ENCODE measurements at regions not wholly inside any gene's neighbourhood (a gene's known extent, or its start where the extent isn't known, plus 50 kb on each side); places are given as distances from the start of the nearest gene placed in this dataset.
"Not testable (repeated sequence)": the region's sequence is repeated elsewhere in the genome, so short reads cannot be mapped to it uniquely, and the experiment has no call there.

DNA sequence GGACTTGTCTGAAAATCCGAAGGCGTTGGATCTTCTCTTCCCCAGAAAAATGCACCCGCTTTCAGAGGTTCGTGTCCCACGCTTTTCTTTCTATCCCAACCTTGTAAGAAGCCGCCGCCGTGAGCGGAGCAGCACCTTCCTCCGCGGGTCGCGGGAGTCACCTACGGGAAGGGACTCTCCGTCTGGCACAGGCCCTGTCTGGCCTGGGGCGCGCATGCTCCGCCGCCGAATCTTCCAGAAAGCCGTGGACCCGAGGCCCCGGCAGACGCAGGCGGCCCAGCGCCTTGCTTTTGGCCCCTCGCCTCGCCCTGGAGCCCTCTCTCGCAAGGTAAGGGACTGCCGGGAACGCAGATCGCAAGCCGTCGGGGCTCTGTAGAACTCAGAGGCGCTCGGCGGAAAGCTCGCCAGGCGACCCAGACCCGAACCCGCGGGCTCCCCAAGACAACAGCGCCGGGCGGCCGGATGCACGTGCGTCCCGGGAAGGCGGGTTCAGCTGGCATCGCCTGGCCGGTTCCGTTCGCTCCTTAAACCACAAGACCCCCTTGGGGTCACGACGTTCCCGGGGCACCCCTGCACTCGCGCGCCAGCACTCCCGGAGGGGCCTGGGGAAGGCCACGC, 4055.2 kb upstream of the TPTE start:
- H3K4ac ChIP-seq (ENCODE audit: low read length); H3K14ac ChIP-seq (ENCODE audit: low read length); H3K4me2 ChIP-seq (ENCODE audit: insufficient read depth, low read length, poor library complexity, severe bottlenecking); H3K18ac ChIP-seq (ENCODE audit: low read length); H3K36me3 ChIP-seq (replicated peaks in 1 of 2; ENCODE audit: control insufficient read depth in 2 of 2, insufficient read depth in 2 of 2, low read length in 2 of 2); H4K91ac ChIP-seq (ENCODE audit: low read depth, low read length, poor library complexity); H3K23ac ChIP-seq (ENCODE audit: low read depth, low read length, poor library complexity); DNase-seq (ENCODE audit: low spot score); H3K27ac ChIP-seq (replicated peaks; ENCODE audit: low read length); H3K4me1 ChIP-seq (ENCODE audit: control insufficient read depth in 2 of 2, insufficient read depth in 1 of 2, low read depth in 1 of 2, low read length in 2 of 2); H3K79me1 ChIP-seq (ENCODE audit: low read depth, low read length); H2BK5ac ChIP-seq (ENCODE audit: low read length); H3K9me3 ChIP-seq (replicated peaks in 1 of 2; ENCODE audit: control insufficient read depth in 2 of 2, insufficient read depth in 1 of 2, low read depth in 1 of 2, low read length in 2 of 2); H4K8ac ChIP-seq (ENCODE audit: low read depth, low read length); H2BK120ac ChIP-seq (ENCODE audit: low read depth, low read length); H3K9ac ChIP-seq (ENCODE audit: low read depth, low read length, poor library complexity); H3K27me3 ChIP-seq (ENCODE audit: control insufficient read depth in 3 of 3, insufficient read depth in 3 of 3, low read depth in 1 of 3, low read length in 3 of 3); H2BK12ac ChIP-seq (ENCODE audit: low read length); H2AFZ ChIP-seq (ENCODE audit: low read length); H2BK15ac ChIP-seq (ENCODE audit: low read length); H2AK5ac ChIP-seq (ENCODE audit: low read depth, low read length); H3K4me3 ChIP-seq (ENCODE audit: low read length in 2 of 2): not testable (repeated sequence)
- no CpG with 5 or more reads among the region's 62 CpGs for WGBS, 2 donors (ENCODE audit: extremely low coverage in 2 of 2, insufficient read length in 2 of 2, insufficient replicate concordance in 1 of 2)

DNA sequence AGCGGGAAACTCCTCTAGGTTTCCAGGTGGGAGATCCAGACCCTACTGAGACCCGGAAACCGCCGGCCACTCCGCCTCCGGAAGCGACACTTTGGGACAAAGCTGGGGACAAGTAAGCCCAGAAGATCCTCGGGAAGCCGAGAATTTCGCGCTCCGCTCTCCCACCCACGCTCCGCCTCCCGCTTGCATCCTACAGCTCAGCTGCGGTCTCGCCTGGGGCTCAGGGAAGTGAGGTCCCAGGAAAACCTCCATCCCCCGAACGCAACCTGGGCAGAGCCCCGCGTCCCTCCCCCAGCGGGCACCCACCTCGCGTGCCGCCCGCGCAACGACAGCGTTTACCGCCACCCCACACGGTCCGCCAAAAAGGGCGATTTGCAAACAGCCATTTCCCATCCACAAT, 4054.7 kb upstream of the TPTE start:
- not testable (repeated sequence) for H3K18ac ChIP-seq (ENCODE audit: low read length); H2AK5ac ChIP-seq (ENCODE audit: low read depth, low read length); H3K36me3 ChIP-seq (replicated peaks in 1 of 2; ENCODE audit: control insufficient read depth in 2 of 2, insufficient read depth in 2 of 2, low read length in 2 of 2); H2BK5ac ChIP-seq (ENCODE audit: low read length); H3K9me3 ChIP-seq (replicated peaks in 1 of 2; ENCODE audit: control insufficient read depth in 2 of 2, insufficient read depth in 1 of 2, low read depth in 1 of 2, low read length in 2 of 2); H3K27me3 ChIP-seq (ENCODE audit: control insufficient read depth in 3 of 3, insufficient read depth in 3 of 3, low read depth in 1 of 3, low read length in 3 of 3); H3K4me1 ChIP-seq (ENCODE audit: control insufficient read depth in 2 of 2, insufficient read depth in 1 of 2, low read depth in 1 of 2, low read length in 2 of 2); H3K4ac ChIP-seq (ENCODE audit: low read length); H2BK120ac ChIP-seq (ENCODE audit: low read depth, low read length); H3K4me2 ChIP-seq (ENCODE audit: insufficient read depth, low read length, poor library complexity, severe bottlenecking); H3K4me3 ChIP-seq (ENCODE audit: low read length in 2 of 2); H4K8ac ChIP-seq (ENCODE audit: low read depth, low read length); H2BK12ac ChIP-seq (ENCODE audit: low read length); H3K79me1 ChIP-seq (ENCODE audit: low read depth, low read length); H3K23ac ChIP-seq (ENCODE audit: low read depth, low read length, poor library complexity); H2AFZ ChIP-seq (ENCODE audit: low read length); H4K91ac ChIP-seq (ENCODE audit: low read depth, low read length, poor library complexity); DNase-seq (ENCODE audit: low spot score); H3K27ac ChIP-seq (replicated peaks; ENCODE audit: low read length); H3K9ac ChIP-seq (ENCODE audit: low read depth, low read length, poor library complexity); H3K14ac ChIP-seq (ENCODE audit: low read length); H2BK15ac ChIP-seq (ENCODE audit: low read length)
- no CpG with 5 or more reads among the region's 33 CpGs for WGBS, 2 donors (ENCODE audit: extremely low coverage in 2 of 2, insufficient read length in 2 of 2, insufficient replicate concordance in 1 of 2)

DNA sequence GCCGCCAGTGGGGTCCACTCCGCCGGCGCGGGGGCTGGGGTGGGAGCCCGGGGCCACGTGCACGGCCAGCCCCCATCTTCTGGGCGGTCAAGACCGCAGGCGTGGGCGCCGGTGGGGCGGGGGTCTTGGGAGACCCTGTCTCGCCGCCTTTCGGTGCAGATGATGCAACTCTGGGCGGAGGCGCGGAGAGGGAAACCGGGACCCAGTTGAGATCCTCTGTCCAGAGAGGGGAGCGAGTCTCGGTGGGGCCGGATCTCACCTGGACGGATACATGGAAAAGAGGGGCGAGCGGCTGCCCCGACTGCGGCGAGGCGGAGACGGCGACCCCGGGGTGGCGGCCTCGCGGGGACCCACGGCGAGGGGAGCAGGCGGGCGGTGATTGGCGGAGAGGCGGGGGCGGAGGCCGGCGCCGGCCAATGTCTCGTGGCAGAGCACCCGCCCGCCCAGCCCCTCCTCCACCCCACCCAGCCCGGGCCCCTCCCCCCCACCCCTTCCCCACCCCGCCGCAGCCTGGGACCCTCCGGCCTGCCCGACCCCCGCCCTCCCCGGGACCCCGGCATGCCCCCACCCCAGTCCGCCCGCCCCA, 4054.1 kb upstream of the TPTE start:
- not testable (repeated sequence) for H3K9ac ChIP-seq (ENCODE audit: low read depth, low read length, poor library complexity); H2BK12ac ChIP-seq (ENCODE audit: low read length); H3K36me3 ChIP-seq (replicated peaks in 1 of 2; ENCODE audit: control insufficient read depth in 2 of 2, insufficient read depth in 2 of 2, low read length in 2 of 2); H2BK15ac ChIP-seq (ENCODE audit: low read length); H3K4ac ChIP-seq (ENCODE audit: low read length); H3K18ac ChIP-seq (ENCODE audit: low read length); H3K23ac ChIP-seq (ENCODE audit: low read depth, low read length, poor library complexity); H2BK120ac ChIP-seq (ENCODE audit: low read depth, low read length); DNase-seq (ENCODE audit: low spot score); H3K4me3 ChIP-seq (ENCODE audit: low read length in 2 of 2); H3K27me3 ChIP-seq (ENCODE audit: control insufficient read depth in 3 of 3, insufficient read depth in 3 of 3, low read depth in 1 of 3, low read length in 3 of 3); H2BK5ac ChIP-seq (ENCODE audit: low read length); H3K4me2 ChIP-seq (ENCODE audit: insufficient read depth, low read length, poor library complexity, severe bottlenecking); H3K14ac ChIP-seq (ENCODE audit: low read length); H3K79me1 ChIP-seq (ENCODE audit: low read depth, low read length); H3K4me1 ChIP-seq (ENCODE audit: control insufficient read depth in 2 of 2, insufficient read depth in 1 of 2, low read depth in 1 of 2, low read length in 2 of 2); H2AFZ ChIP-seq (ENCODE audit: low read length); H3K27ac ChIP-seq (replicated peaks; ENCODE audit: low read length); H4K91ac ChIP-seq (ENCODE audit: low read depth, low read length, poor library complexity); H4K8ac ChIP-seq (ENCODE audit: low read depth, low read length); H3K9me3 ChIP-seq (replicated peaks in 1 of 2; ENCODE audit: control insufficient read depth in 2 of 2, insufficient read depth in 1 of 2, low read depth in 1 of 2, low read length in 2 of 2); H2AK5ac ChIP-seq (ENCODE audit: low read depth, low read length)
- WGBS, 2 donors (ENCODE audit: extremely low coverage in 2 of 2, insufficient read length in 2 of 2, insufficient replicate concordance in 1 of 2): no CpG with 5 or more reads among the region's 60 CpGs

DNA sequence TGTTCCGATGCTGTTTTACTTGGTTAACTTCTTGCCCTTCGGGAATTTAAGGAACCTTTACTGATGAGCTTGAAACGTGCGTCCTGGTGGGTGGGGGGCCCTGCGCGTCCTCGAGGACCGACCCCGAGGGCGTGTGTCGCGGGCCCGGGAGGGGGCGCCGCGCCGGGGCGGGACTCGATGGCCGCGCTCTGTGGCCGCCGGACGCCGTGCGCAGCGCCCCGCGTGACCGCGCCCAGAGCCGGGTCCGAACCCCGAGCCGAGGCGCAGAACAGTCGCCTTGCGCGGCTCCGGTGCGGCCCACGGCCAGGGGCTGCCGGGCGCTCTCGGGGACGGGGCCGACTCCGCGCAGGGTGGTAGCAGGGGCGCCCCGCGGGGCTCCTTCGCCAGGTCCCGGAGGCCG, 4053.5 kb upstream of the TPTE start:
- H2BK15ac ChIP-seq (ENCODE audit: low read length); H2AFZ ChIP-seq (ENCODE audit: low read length); H3K4me1 ChIP-seq (ENCODE audit: control insufficient read depth in 2 of 2, insufficient read depth in 1 of 2, low read depth in 1 of 2, low read length in 2 of 2); DNase-seq (ENCODE audit: low spot score); H2BK5ac ChIP-seq (ENCODE audit: low read length); H3K4me2 ChIP-seq (ENCODE audit: insufficient read depth, low read length, poor library complexity, severe bottlenecking); H2BK120ac ChIP-seq (ENCODE audit: low read depth, low read length); H3K18ac ChIP-seq (ENCODE audit: low read length); H3K4me3 ChIP-seq (ENCODE audit: low read length in 2 of 2); H3K23ac ChIP-seq (ENCODE audit: low read depth, low read length, poor library complexity); H3K9me3 ChIP-seq (replicated peaks in 1 of 2; ENCODE audit: control insufficient read depth in 2 of 2, insufficient read depth in 1 of 2, low read depth in 1 of 2, low read length in 2 of 2); H2AK5ac ChIP-seq (ENCODE audit: low read depth, low read length); H3K27ac ChIP-seq (replicated peaks; ENCODE audit: low read length); H3K9ac ChIP-seq (ENCODE audit: low read depth, low read length, poor library complexity); H3K27me3 ChIP-seq (ENCODE audit: control insufficient read depth in 3 of 3, insufficient read depth in 3 of 3, low read depth in 1 of 3, low read length in 3 of 3); H4K8ac ChIP-seq (ENCODE audit: low read depth, low read length); H3K14ac ChIP-seq (ENCODE audit: low read length); H3K36me3 ChIP-seq (replicated peaks in 1 of 2; ENCODE audit: control insufficient read depth in 2 of 2, insufficient read depth in 2 of 2, low read length in 2 of 2); H3K4ac ChIP-seq (ENCODE audit: low read length); H2BK12ac ChIP-seq (ENCODE audit: low read length); H4K91ac ChIP-seq (ENCODE audit: low read depth, low read length, poor library complexity); H3K79me1 ChIP-seq (ENCODE audit: low read depth, low read length): not testable (repeated sequence)
- no CpG with 5 or more reads among the region's 55 CpGs for WGBS, 2 donors (ENCODE audit: extremely low coverage in 2 of 2, insufficient read length in 2 of 2, insufficient replicate concordance in 1 of 2)
